ENCODE measurements at regions not wholly inside any gene's neighbourhood (a gene's known extent, or its start where the extent isn't known, plus 50 kb on each side); places are given as distances from the start of the nearest gene placed in this dataset.

- Histone ChIP-seq H3K9ac (no peak overlapping the region), H3K4me2 (ENCODE audit: low read length) (no peak overlapping the region), H3K4me1 (no peaks in the 10 kb centered on the region), H2AFZ (no peak overlapping the region), H3K27me3 (ENCODE audit: control insufficient read depth, insufficient read depth, low read length) (no peaks in the 10 kb centered on the region), H3K27ac (no peak overlapping the region), H3K79me2 (no peaks in the 10 kb centered on the region), H3K4me3 (ENCODE audit: low read depth, low read length) (no peak overlapping the region), H3K36me3 (ENCODE audit: control insufficient read depth, insufficient read depth, low read length) (no peaks in the 10 kb centered on the region), H3K9me3 (ENCODE audit: control insufficient read depth, low read length) (no peaks in the 10 kb centered on the region)
- TF ChIP-seq, protein P1, sequence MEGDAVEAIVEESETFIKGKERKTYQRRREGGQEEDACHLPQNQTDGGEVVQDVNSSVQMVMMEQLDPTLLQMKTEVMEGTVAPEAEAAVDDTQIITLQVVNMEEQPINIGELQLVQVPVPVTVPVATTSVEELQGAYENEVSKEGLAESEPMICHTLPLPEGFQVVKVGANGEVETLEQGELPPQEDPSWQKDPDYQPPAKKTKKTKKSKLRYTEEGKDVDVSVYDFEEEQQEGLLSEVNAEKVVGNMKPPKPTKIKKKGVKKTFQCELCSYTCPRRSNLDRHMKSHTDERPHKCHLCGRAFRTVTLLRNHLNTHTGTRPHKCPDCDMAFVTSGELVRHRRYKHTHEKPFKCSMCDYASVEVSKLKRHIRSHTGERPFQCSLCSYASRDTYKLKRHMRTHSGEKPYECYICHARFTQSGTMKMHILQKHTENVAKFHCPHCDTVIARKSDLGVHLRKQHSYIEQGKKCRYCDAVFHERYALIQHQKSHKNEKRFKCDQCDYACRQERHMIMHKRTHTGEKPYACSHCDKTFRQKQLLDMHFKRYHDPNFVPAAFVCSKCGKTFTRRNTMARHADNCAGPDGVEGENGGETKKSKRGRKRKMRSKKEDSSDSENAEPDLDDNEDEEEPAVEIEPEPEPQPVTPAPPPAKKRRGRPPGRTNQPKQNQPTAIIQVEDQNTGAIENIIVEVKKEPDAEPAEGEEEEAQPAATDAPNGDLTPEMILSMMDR (IDR thresholded peaks at IDR 0.05): no peak
These were observed 256.2 kb downstream of the DAD1 start for GRCh38 chr14:22332686-22333421.

DNA sequence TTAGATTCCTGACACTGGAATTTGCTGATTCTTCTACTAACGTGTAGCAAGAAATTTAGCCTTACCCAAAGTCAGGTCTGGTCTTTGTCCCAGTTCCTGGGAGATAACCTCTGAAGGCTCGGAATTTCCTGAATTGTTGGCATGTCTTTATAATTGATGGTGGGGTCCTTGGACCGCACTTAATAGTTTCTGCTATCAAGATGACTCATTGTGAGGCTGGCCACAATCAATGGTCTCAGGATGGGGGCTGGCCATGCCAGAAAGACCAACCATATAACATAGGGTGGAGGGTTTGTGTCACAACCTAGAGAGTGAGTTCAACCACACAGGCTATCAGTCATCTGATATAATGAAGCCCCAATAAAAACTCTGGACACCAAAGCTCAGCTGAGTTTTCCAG lies 259.7 kb downstream of the DAD1 start:
- no peak overlapping the region for H3K4me3 ChIP-seq (ENCODE audit: low read depth, low read length)

DNA sequence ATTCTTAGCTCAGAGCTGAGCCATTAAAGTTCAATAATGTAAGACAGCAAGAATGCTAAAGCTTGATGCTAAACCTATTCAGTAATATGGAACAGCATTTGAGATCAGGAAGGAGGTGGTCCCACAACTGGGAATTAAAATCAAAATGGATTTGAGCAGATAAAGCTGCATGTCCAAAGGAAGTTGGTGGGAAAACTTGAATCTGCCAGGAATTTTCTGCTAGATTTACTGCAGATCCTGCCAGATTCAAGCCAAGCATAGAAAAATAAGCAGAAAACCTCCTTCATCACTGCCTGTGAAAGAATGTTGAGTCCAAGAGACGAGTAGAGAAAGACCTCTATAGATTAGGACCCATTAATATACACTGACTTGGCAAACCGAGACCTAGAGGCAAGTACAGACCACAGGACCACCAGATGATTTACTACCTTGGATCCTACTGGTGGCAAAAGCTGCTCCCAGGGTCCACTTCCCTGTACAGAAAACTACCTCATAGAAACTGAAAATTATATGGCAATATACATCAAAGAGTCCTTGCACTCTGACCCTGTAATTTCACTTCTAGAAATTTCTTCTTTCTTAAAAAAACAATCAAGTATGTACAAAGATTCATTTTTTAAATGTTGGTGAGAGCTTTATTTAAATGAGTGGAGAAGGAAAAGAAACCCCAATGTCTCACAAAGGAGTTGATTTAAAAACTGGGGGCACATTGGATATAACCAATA lies 263.2 kb downstream of the DAD1 start:
- Histone ChIP-seq H3K27ac (no peak overlapping the region), H3K79me2 (no peaks in the 10 kb centered on the region), H3K9ac (no peak overlapping the region), H3K27me3 (ENCODE audit: control insufficient read depth, insufficient read depth, low read length) (no peaks in the 10 kb centered on the region), H3K9me3 (ENCODE audit: control insufficient read depth, low read length) (no peaks in the 10 kb centered on the region), H3K36me3 (ENCODE audit: control insufficient read depth, insufficient read depth, low read length) (no peaks in the 10 kb centered on the region), H3K4me1 (no peaks in the 10 kb centered on the region), H3K4me3 (ENCODE audit: low read depth, low read length) (no peak overlapping the region), H2AFZ (no peak overlapping the region), H3K4me2 (ENCODE audit: low read length) (no peak overlapping the region)
- TF ChIP-seq, protein P1 (IDR thresholded peaks at IDR 0.05): no peak

More for the DNA sequence above, 259.7 kb downstream of the DAD1 start:
- H3K36me3 ChIP-seq (ENCODE audit: control insufficient read depth, insufficient read depth, low read length): no peaks in the 10 kb centered on the region
- no peak overlapping the region for H3K4me2 ChIP-seq (ENCODE audit: low read length)
- no peaks in the 10 kb centered on the region for H3K4me1 ChIP-seq
- no peaks in the 10 kb centered on the region for H3K9me3 ChIP-seq (ENCODE audit: control insufficient read depth, low read length)
- no peaks in the 10 kb centered on the region for H3K27me3 ChIP-seq (ENCODE audit: control insufficient read depth, insufficient read depth, low read length)
- no peak overlapping the region for H3K9ac ChIP-seq
- H3K79me2 ChIP-seq: no peaks in the 10 kb centered on the region
- no peak overlapping the region for H2AFZ ChIP-seq
- TF ChIP-seq, protein P1 (IDR thresholded peaks at IDR 0.05): no peak
- no peak overlapping the region for H3K27ac ChIP-seq

- no peak overlapping the region for H2AFZ ChIP-seq
- H3K79me2 ChIP-seq: no peaks in the 10 kb centered on the region
- no peaks in the 10 kb centered on the region for H3K4me1 ChIP-seq
- no peaks in the 10 kb centered on the region for H3K36me3 ChIP-seq (ENCODE audit: control insufficient read depth, insufficient read depth, low read length)
- no peak overlapping the region for H3K4me2 ChIP-seq (ENCODE audit: low read length)
- TF ChIP-seq, protein P1 (IDR thresholded peaks at IDR 0.05): no peak
- H3K27ac ChIP-seq: no peak overlapping the region
- H3K27me3 ChIP-seq (ENCODE audit: control insufficient read depth, insufficient read depth, low read length): no peaks in the 10 kb centered on the region
- no peak overlapping the region for H3K4me3 ChIP-seq (ENCODE audit: low read depth, low read length)
- no peak overlapping the region for H3K9ac ChIP-seq
- H3K9me3 ChIP-seq (ENCODE audit: control insufficient read depth, low read length): no peaks in the 10 kb centered on the region
These were observed 268.7 kb downstream of the DAD1 start for GRCh38 chr14:22320362-22320750.
